ENCODE measurements at regions not wholly inside any gene's neighbourhood (a gene's known extent, or its start where the extent isn't known, plus 50 kb on each side); places are given as distances from the start of the nearest gene placed in this dataset.

GRCh38 chr4:13260513-13260912 lies 223.6 kb downstream of the RAB28 start:
- TF ChIP-seq, protein P1, sequence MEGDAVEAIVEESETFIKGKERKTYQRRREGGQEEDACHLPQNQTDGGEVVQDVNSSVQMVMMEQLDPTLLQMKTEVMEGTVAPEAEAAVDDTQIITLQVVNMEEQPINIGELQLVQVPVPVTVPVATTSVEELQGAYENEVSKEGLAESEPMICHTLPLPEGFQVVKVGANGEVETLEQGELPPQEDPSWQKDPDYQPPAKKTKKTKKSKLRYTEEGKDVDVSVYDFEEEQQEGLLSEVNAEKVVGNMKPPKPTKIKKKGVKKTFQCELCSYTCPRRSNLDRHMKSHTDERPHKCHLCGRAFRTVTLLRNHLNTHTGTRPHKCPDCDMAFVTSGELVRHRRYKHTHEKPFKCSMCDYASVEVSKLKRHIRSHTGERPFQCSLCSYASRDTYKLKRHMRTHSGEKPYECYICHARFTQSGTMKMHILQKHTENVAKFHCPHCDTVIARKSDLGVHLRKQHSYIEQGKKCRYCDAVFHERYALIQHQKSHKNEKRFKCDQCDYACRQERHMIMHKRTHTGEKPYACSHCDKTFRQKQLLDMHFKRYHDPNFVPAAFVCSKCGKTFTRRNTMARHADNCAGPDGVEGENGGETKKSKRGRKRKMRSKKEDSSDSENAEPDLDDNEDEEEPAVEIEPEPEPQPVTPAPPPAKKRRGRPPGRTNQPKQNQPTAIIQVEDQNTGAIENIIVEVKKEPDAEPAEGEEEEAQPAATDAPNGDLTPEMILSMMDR (IDR thresholded peaks at IDR 0.05) = no peak
- TF ChIP-seq ETV6 (CRISPR knock-in tag; IDR thresholded peaks at IDR 0.05) (no peak), TP53 (CRISPR knock-in tag; IDR thresholded peaks at IDR 0.05) (no peak), FOXP1 (CRISPR knock-in tag; IDR thresholded peaks at IDR 0.05; ENCODE audit: borderline replicate concordance) (no peak), NFE2L1 (CRISPR knock-in tag; IDR thresholded peaks at IDR 0.05) (no peak), FOXP4 (CRISPR knock-in tag; IDR thresholded peaks at IDR 0.05) (no peak), ZNF416 (CRISPR knock-in tag; IDR thresholded peaks at IDR 0.05) (no peak), CREB1 (CRISPR knock-in tag; IDR thresholded peaks at IDR 0.05) (no peak), ZNF138 (CRISPR knock-in tag; conservative IDR thresholded peaks at IDR 0.05) (no peak)
- TF ChIP-seq, protein P2, sequence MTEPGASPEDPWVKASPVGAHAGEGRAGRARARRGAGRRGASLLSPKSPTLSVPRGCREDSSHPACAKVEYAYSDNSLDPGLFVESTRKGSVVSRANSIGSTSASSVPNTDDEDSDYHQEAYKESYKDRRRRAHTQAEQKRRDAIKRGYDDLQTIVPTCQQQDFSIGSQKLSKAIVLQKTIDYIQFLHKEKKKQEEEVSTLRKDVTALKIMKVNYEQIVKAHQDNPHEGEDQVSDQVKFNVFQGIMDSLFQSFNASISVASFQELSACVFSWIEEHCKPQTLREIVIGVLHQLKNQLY (CRISPR knock-in tag; IDR thresholded peaks at IDR 0.05) = no peak
- TF ChIP-seq, protein P3, sequence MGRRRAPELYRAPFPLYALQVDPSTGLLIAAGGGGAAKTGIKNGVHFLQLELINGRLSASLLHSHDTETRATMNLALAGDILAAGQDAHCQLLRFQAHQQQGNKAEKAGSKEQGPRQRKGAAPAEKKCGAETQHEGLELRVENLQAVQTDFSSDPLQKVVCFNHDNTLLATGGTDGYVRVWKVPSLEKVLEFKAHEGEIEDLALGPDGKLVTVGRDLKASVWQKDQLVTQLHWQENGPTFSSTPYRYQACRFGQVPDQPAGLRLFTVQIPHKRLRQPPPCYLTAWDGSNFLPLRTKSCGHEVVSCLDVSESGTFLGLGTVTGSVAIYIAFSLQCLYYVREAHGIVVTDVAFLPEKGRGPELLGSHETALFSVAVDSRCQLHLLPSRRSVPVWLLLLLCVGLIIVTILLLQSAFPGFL (CRISPR knock-in tag; IDR thresholded peaks at IDR 0.05; ENCODE audit: borderline replicate concordance) = no peak
- TF ChIP-seq, protein P4, sequence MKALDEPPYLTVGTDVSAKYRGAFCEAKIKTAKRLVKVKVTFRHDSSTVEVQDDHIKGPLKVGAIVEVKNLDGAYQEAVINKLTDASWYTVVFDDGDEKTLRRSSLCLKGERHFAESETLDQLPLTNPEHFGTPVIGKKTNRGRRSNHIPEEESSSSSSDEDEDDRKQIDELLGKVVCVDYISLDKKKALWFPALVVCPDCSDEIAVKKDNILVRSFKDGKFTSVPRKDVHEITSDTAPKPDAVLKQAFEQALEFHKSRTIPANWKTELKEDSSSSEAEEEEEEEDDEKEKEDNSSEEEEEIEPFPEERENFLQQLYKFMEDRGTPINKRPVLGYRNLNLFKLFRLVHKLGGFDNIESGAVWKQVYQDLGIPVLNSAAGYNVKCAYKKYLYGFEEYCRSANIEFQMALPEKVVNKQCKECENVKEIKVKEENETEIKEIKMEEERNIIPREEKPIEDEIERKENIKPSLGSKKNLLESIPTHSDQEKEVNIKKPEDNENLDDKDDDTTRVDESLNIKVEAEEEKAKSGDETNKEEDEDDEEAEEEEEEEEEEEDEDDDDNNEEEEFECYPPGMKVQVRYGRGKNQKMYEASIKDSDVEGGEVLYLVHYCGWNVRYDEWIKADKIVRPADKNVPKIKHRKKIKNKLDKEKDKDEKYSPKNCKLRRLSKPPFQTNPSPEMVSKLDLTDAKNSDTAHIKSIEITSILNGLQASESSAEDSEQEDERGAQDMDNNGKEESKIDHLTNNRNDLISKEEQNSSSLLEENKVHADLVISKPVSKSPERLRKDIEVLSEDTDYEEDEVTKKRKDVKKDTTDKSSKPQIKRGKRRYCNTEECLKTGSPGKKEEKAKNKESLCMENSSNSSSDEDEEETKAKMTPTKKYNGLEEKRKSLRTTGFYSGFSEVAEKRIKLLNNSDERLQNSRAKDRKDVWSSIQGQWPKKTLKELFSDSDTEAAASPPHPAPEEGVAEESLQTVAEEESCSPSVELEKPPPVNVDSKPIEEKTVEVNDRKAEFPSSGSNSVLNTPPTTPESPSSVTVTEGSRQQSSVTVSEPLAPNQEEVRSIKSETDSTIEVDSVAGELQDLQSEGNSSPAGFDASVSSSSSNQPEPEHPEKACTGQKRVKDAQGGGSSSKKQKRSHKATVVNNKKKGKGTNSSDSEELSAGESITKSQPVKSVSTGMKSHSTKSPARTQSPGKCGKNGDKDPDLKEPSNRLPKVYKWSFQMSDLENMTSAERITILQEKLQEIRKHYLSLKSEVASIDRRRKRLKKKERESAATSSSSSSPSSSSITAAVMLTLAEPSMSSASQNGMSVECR (CRISPR knock-in tag; IDR thresholded peaks at IDR 0.05; ENCODE audit: borderline replicate concordance) = no peak
- TF ChIP-seq, protein P5, sequence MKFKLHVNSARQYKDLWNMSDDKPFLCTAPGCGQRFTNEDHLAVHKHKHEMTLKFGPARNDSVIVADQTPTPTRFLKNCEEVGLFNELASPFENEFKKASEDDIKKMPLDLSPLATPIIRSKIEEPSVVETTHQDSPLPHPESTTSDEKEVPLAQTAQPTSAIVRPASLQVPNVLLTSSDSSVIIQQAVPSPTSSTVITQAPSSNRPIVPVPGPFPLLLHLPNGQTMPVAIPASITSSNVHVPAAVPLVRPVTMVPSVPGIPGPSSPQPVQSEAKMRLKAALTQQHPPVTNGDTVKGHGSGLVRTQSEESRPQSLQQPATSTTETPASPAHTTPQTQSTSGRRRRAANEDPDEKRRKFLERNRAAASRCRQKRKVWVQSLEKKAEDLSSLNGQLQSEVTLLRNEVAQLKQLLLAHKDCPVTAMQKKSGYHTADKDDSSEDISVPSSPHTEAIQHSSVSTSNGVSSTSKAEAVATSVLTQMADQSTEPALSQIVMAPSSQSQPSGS (CRISPR knock-in tag; IDR thresholded peaks at IDR 0.05; ENCODE audit: borderline replicate concordance, low read depth) = no peak
- TF ChIP-seq, protein P6, sequence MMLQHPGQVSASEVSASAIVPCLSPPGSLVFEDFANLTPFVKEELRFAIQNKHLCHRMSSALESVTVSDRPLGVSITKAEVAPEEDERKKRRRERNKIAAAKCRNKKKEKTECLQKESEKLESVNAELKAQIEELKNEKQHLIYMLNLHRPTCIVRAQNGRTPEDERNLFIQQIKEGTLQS (CRISPR knock-in tag; conservative IDR thresholded peaks at IDR 0.05) = no peak
